Stimulated activated naive B cell treated with anti-CD40 and anti-IgM and Interleukin-4, amounts not matched to agents 10 μg/mL and 1 μg/mL and 100 μg/mL, for 72 hours (primary cell): ENCODE measurements at regions not wholly inside any gene's neighbourhood (a gene's known extent, or its start where the extent isn't known, plus 50 kb on each side); places are given as distances from the start of the nearest gene placed in this dataset.

Experiments
- ATAC-seq, 2 donors: fragments of 150-1000 bp; cut with Tn5 transposase; replicated peaks; 2 replicates each; pipeline ENCODE4 v1.10.0; 2021; ENCODE audit warnings: moderate library complexity in 1 of 2
- DNase-seq: peaks from one replicate; pipeline ENCODE4 v3.0.0; 2021
- H3K27ac Mint-ChIP-seq: one replicate; pipeline ENCODE4 v1.8.0; 2022; ENCODE audit warnings: mild to moderate bottlenecking, mixed read lengths
- H3K27me3 Mint-ChIP-seq, 2 donors: one replicate each; pipeline ENCODE4 v1.8.0; 2022; ENCODE audit warnings: mixed read lengths in 2 of 2
- H3K36me3 Mint-ChIP-seq, 2 donors: one replicate each; pipeline ENCODE4 v1.8.0; 2022; ENCODE audit warnings: mixed read lengths in 2 of 2, mild to moderate bottlenecking in 1 of 2
- H3K4me1 Mint-ChIP-seq, 2 donors: one replicate each; pipeline ENCODE4 v1.8.0; 2022; ENCODE audit warnings: mixed read lengths in 2 of 2, mild to moderate bottlenecking in 1 of 2
- H3K4me3 Mint-ChIP-seq, 2 donors: one replicate each; pipeline ENCODE4 v1.8.0; 2022; ENCODE audit warnings: mild to moderate bottlenecking in 2 of 2, mixed read lengths in 2 of 2, moderate library complexity in 1 of 2
- H3K9me3 Mint-ChIP-seq, 2 donors: one replicate each; pipeline ENCODE4 v1.8.0; 2022; ENCODE audit warnings: mixed read lengths in 2 of 2, mild to moderate bottlenecking in 1 of 2

- H3K4me3 Mint-ChIP-seq: no peak overlapping the region
- peaks cover 2 to 7% of the 10 kb centered on the region in 2 donors for H3K9me3 Mint-ChIP-seq
- no peaks in the 10 kb centered on the region for H3K4me1 Mint-ChIP-seq
- H3K27me3 Mint-ChIP-seq: peaks cover 0 to 8% of the 10 kb centered on the region in 2 donors
- no peak for DNase-seq
- no peak overlapping the region for H3K27ac Mint-ChIP-seq
- no peaks in the 10 kb centered on the region for H3K36me3 Mint-ChIP-seq
- ATAC-seq: no peak
Observed at GRCh38 chr1:99131546-99131945, 126.9 kb upstream of the PLPPR5 start.

- Mint-ChIP-seq H3K27ac (no peak overlapping the region), H3K36me3 (no peaks in the 10 kb centered on the region), H3K4me3 (no peak overlapping the region), H3K9me3 (peaks cover 0 to 5% of the 10 kb centered on the region in 2 donors), H3K27me3 (peaks cover 0 to 8% of the 10 kb centered on the region in 2 donors), H3K4me1 (no peaks in the 10 kb centered on the region)
- DNase-seq (no peak), ATAC-seq (no peak)
Observed at GRCh38 chr1:99133756-99134500, 129.3 kb upstream of the PLPPR5 start.

- H3K9me3 Mint-ChIP-seq: peaks cover 0 to 5% of the 10 kb centered on the region in 2 donors
- no peak for ATAC-seq
Observed at GRCh38 chr1:99137554-99138206, 126.6 kb upstream of the PLPPR4 start.

GRCh38 chr1:99139876-99140275, 124.4 kb upstream of the PLPPR4 start:
- H3K27ac Mint-ChIP-seq: no peak overlapping the region
- H3K4me3 Mint-ChIP-seq: no peak overlapping the region
- ATAC-seq (no peak), DNase-seq (no peak)
- H3K9me3 Mint-ChIP-seq: peaks cover 0 to 5% of the 10 kb centered on the region in 2 donors
- no peaks in the 10 kb centered on the region for H3K27me3 Mint-ChIP-seq
- H3K4me1 Mint-ChIP-seq: no peaks in the 10 kb centered on the region
- H3K36me3 Mint-ChIP-seq: no peaks in the 10 kb centered on the region

More at GRCh38 chr1:99137554-99138206, 126.6 kb upstream of the PLPPR4 start:
- Mint-ChIP-seq H3K27me3 (no peaks in the 10 kb centered on the region), H3K4me3 (no peak overlapping the region), H3K4me1 (no peaks in the 10 kb centered on the region), H3K27ac (no peak overlapping the region), H3K36me3 (no peaks in the 10 kb centered on the region)
- no peak for DNase-seq

- ATAC-seq (no peak), DNase-seq (no peak)
- H3K27ac Mint-ChIP-seq: no peak overlapping the region
- H3K9me3 Mint-ChIP-seq: no peaks in the 10 kb centered on the region
- H3K4me1 Mint-ChIP-seq: no peaks in the 10 kb centered on the region
- no peak overlapping the region for H3K4me3 Mint-ChIP-seq
- no peaks in the 10 kb centered on the region for H3K27me3 Mint-ChIP-seq
- no peaks in the 10 kb centered on the region for H3K36me3 Mint-ChIP-seq
Observed at GRCh38 chr1:99146129-99146848, 118.0 kb upstream of the PLPPR4 start.

- H3K27ac Mint-ChIP-seq: no peak overlapping the region
- H3K4me1 Mint-ChIP-seq: no peaks in the 10 kb centered on the region
- DNase-seq (no peak), ATAC-seq (no peak)
- no peaks in the 10 kb centered on the region for H3K9me3 Mint-ChIP-seq
- no peaks in the 10 kb centered on the region for H3K36me3 Mint-ChIP-seq
- H3K4me3 Mint-ChIP-seq: no peak overlapping the region
- no peaks in the 10 kb centered on the region for H3K27me3 Mint-ChIP-seq
Observed at GRCh38 chr1:99149952-99150351, 114.3 kb upstream of the PLPPR4 start.

- no peak for DNase-seq
- no peak for ATAC-seq
- Mint-ChIP-seq H3K36me3 (no peaks in the 10 kb centered on the region), H3K4me3 (no peak overlapping the region), H3K9me3 (no peaks in the 10 kb centered on the region), H3K27ac (no peak overlapping the region), H3K27me3 (no peaks in the 10 kb centered on the region), H3K4me1 (no peaks in the 10 kb centered on the region)
Observed at GRCh38 chr1:99152132-99152531, 112.2 kb upstream of the PLPPR4 start.

- no peak overlapping the region for H3K27ac Mint-ChIP-seq
- H3K4me1 Mint-ChIP-seq: no peaks in the 10 kb centered on the region
- H3K27me3 Mint-ChIP-seq: peaks cover 0 to 5% of the 10 kb centered on the region in 2 donors
- no peaks in the 10 kb centered on the region for H3K36me3 Mint-ChIP-seq
- ATAC-seq (no peak), DNase-seq (no peak)
- no peak overlapping the region for H3K4me3 Mint-ChIP-seq
- H3K9me3 Mint-ChIP-seq: peaks cover 0 to 8% of the 10 kb centered on the region in 2 donors
Observed at GRCh38 chr1:99163671-99164070, 100.6 kb upstream of the PLPPR4 start.

GRCh38 chr1:99170516-99170915, 93.8 kb upstream of the PLPPR4 start:
- H3K9me3 Mint-ChIP-seq: no peaks in the 10 kb centered on the region
- H3K27me3 Mint-ChIP-seq: peaks cover 0 to 6% of the 10 kb centered on the region in 2 donors
- no peaks in the 10 kb centered on the region for H3K4me1 Mint-ChIP-seq
- H3K27ac Mint-ChIP-seq: no peak overlapping the region
- DNase-seq: no peak
- no peak for ATAC-seq
- H3K36me3 Mint-ChIP-seq: no peaks in the 10 kb centered on the region
- no peak overlapping the region for H3K4me3 Mint-ChIP-seq

GRCh38 chr1:99171184-99171813, 93.0 kb upstream of the PLPPR4 start:
- no peaks in the 10 kb centered on the region for H3K36me3 Mint-ChIP-seq
- no peaks in the 10 kb centered on the region for H3K9me3 Mint-ChIP-seq
- ATAC-seq (no peak), DNase-seq (no peak)
- no peak overlapping the region for H3K27ac Mint-ChIP-seq
- H3K27me3 Mint-ChIP-seq: peaks cover 0 to 6% of the 10 kb centered on the region in 2 donors
- no peak overlapping the region for H3K4me3 Mint-ChIP-seq
- H3K4me1 Mint-ChIP-seq: no peaks in the 10 kb centered on the region

GRCh38 chr1:99173282-99173681, 91.0 kb upstream of the PLPPR4 start:
- Mint-ChIP-seq H3K36me3 (no peaks in the 10 kb centered on the region), H3K9me3 (no peaks in the 10 kb centered on the region), H3K27ac (no peak overlapping the region), H3K27me3 (peaks cover 0 to 6% of the 10 kb centered on the region in 2 donors), H3K4me3 (no peak overlapping the region), H3K4me1 (no peaks in the 10 kb centered on the region)
- no peak for ATAC-seq
- DNase-seq: no peak

GRCh38 chr1:99173900-99174299, 90.4 kb upstream of the PLPPR4 start:
- no peaks in the 10 kb centered on the region for H3K9me3 Mint-ChIP-seq
- ATAC-seq (no peak), DNase-seq (no peak)
- no peak overlapping the region for H3K4me3 Mint-ChIP-seq
- H3K36me3 Mint-ChIP-seq: no peaks in the 10 kb centered on the region
- no peak overlapping the region for H3K27ac Mint-ChIP-seq
- H3K27me3 Mint-ChIP-seq: peaks cover 0 to 8% of the 10 kb centered on the region in 2 donors
- H3K4me1 Mint-ChIP-seq: no peaks in the 10 kb centered on the region

GRCh38 chr1:99176753-99177152, 87.5 kb upstream of the PLPPR4 start:
- Mint-ChIP-seq H3K27me3 (peaks cover 0 to 7% of the 10 kb centered on the region in 2 donors), H3K4me1 (no peaks in the 10 kb centered on the region), H3K4me3 (no peak overlapping the region), H3K27ac (no peak overlapping the region), H3K9me3 (no peaks in the 10 kb centered on the region), H3K36me3 (no peaks in the 10 kb centered on the region)
- ATAC-seq (no peak), DNase-seq (no peak)

GRCh38 chr1:99177465-99177864, 86.8 kb upstream of the PLPPR4 start:
- no peak for ATAC-seq
- Mint-ChIP-seq H3K4me1 (no peaks in the 10 kb centered on the region), H3K27ac (no peak overlapping the region), H3K9me3 (no peaks in the 10 kb centered on the region), H3K27me3 (peaks cover 0 to 7% of the 10 kb centered on the region in 2 donors), H3K4me3 (no peak overlapping the region), H3K36me3 (no peaks in the 10 kb centered on the region)
- no peak for DNase-seq
